Ammon's horn (tissue), 1 donor: ENCODE measurements at regions not wholly inside any gene's neighbourhood (a gene's known extent, or its start where the extent isn't known, plus 50 kb on each side); places are given as distances from the start of the nearest gene placed in this dataset.

Experiments
- DNase-seq: peaks from one replicate; pipeline ENCODE4 v3.0.0-alpha.2; 2016; ENCODE audit warnings: low spot score

DNA sequence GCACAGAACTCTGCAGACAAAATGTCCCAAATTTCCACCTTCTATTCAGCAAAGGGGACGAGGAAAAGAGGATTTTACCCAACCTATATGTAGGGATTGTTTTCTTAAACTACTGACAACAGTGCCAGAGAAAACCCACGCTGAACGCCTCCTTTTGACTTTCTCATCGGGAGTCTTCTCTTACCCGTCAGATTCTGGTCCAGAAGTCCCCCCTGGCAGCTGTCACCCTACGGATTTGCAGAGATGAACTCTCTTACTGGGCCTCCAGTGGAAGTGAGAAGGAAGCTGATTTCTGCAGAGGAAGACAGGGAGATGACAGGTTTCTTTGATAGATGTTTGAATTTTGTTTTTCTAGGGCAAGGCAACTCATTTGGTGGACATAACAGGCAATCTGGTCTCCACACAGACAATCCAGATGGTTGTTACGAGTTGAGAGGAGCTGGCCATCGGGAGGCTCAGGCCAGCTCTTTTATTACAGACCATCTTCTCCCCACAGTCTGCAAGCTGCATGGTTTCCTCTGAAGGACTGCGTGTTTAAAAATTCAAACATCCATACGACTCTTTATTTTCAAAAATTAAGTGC is 804.3 kb downstream of the RNF144A start:
- no peak for DNase-seq

DNA sequence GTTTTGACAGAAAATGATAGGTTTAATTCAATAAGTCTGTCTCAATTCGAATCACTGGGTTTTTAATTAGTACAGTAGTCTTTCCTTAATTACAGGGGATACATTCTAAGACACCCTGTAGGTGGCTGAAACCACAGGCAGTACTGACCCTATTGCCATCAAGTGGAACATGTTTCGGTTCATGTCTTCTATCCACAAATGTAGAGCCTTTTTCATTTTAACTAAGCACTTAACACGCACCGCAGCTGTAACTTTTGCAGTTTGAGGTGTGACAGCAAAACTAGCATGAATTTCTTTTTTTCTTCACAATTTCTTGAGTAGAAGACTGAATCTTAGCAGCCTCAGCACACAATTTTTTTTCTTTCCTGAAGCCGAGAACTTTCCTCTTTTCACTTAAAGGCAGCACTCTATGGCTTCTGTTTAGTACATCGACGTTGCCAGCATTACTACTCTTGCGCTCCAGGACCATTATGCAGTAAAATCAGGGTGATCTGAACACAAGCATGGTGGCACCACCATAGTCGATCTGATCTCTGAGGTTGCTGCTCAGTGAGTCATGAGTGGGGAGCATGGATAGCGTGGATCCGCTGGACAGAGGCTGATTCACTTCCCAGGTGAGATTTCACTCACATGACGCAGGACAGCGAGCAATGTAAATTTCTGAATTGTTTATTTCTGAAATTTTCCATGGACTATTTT is 805.1 kb downstream of the RNF144A start:
- DNase-seq, result no peak

DNA sequence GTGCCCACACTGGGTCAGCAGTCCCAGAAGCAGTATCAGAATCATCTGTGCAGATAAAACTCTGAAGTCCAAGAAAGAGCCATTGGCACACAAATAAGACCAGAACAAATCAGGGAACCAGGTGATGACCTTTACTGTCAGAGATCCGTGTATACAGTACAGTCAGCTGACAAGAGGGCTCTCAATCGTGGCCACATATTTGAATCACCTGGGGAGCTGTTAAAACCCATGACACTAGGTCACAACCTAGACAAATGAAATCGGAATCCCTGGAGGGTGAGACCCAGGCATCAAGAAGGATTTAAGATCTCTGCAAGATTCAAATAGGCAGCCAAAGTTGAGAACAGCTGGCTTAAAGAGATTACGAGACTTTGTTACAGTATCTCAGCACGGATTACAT is 807.1 kb downstream of the RNF144A start:
- no peak for DNase-seq

DNA sequence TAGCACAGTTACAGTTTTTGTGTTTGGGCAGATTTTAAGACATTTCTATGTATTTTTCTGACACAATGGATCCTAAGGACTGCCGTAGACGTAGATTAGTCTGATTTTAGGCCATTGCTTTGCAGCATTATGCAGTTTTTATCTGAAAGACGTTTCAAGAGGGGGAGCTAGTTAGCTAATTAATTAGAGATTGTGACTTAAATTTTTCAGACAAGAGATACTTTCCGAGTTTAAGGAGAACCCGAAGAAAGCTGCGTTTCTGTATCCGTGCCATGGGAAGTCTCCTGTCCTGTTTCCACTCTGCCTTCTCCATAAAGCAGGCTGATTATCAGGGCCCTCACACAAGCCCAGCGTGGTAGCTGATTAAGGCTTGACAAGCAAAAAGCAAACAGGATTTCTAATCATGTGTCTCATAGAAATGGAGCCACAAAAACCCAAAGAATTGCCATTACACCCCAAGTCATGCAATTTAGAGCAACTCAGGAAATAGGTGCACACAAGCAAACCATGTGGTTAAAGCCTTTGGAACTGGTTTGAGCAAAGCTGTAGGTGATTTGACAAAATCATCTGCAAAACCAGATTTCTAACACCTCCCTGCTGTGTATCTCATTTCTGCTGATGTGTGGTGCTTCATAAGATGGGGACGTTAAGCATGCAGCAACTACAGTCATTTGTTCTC is 808.1 kb downstream of the RNF144A start:
- peak; percentile 13 for DNase-seq

DNA sequence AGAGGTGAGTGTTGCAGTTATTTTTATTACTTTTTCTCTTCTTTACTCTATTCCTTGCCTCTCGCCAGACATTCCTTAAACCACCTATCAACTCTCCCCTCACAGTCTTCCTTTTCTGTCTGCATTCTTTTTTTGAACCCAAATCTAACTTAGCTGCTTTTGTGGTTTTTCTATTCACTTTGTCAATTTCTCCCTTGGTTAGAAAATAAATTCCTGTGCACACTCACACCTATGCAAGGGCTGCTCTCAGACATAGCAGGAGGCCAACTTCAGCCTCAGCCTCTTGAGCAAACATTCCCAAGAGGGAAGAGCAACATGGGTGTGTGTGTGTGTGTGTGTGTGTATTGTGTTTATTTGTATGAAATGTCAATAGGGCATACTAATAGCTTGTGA is 808.6 kb downstream of the RNF144A start:
- DNase-seq, result no peak

DNA sequence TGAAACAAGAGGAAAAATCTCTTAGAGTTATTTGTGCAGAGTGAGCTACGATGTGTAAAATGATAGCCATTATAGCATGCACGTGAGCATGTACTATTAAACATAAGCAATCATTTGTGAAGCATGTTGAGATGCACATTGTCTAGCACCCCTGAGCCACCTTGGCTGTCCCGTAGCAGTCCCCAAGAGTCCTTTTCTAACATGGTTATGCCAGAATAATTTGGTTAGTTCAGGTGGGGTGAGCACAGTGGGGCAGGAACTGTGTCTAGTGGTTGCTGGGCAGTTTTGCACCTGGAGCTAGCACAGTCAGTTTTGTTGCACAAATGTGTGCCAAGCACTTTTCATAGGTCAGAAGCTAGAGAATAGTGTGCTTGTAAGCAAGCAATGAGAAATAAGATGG is 809.8 kb downstream of the RNF144A start:
- DNase-seq, result no peak

DNA sequence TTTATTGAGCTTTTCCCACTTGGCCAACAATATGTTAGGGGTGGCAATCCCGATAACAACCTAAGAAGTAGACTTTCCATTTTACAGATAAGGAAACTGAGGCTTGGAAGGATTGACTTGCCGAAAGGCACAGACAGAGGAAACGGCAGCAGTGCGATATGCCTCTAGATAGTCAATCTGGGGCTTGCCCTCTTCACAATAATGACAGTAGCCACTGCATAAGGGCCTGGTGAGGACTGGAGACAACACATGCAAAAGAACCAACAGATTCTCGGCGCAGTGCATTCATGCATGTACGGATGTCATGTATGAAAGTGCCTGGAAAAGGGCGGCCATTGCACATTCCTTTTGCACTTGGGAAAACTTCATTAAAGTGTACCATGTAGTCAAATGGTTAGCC is 811.2 kb downstream of the RNF144A start:
- no peak for DNase-seq

DNA sequence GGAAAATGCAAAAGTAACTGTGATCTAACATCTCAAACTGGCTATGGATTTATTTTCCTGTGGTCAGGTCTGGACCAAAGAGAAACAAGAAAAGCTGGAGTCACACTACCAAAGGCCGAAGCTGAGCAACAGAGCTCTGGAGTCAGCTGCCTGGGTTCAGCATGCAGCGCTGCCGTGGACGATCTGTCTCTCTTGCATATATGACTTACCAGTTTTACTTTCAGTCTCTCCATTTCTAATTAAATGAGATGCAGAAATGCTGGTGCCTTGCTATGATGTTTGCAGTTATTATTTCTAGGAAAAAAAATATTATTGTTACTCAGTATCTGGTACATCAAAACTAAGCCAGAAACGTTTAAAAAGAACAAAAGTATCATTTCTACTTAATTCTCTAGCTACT is 813.2 kb downstream of the RNF144A start:
- no peak for DNase-seq

DNA sequence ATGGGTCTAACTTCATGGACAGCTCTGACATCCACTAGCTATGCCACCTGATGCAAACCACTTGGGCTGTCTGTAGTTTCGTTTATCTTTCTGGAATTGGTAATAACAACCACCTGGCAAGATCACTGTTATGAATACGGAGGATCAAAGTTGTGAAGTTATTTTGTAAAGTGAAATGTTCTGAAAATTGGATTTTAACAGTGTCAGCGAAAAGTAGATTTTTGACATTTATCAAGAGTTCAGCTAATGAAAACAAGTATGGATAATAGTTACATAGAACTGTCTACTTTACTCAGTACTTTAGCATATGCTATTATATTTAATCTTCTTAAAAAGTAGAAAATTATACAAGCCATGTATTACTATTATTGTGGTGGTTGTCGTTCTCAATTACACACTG is 813.8 kb downstream of the RNF144A start:
- DNase-seq, result no peak

DNA sequence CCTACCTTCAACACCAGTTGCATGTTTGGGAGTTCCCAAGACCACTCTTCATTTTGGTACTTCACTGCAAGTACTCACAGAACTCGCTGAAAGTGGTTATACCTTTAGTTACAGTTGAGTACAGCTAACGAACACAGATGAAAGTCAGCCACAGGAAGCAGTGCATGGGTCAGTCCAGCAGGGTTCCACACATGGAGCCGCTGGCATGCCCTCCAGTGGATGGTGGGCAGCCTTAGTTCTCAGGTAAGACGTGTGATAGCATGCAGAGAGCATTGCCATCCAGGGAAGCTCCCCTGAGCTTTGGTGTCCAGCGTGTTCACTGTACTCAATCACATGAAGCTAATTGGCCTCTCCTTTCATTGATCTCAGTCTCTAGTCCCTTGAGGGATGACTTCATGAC is 815.3 kb downstream of the RNF144A start:
- no peak for DNase-seq

DNA sequence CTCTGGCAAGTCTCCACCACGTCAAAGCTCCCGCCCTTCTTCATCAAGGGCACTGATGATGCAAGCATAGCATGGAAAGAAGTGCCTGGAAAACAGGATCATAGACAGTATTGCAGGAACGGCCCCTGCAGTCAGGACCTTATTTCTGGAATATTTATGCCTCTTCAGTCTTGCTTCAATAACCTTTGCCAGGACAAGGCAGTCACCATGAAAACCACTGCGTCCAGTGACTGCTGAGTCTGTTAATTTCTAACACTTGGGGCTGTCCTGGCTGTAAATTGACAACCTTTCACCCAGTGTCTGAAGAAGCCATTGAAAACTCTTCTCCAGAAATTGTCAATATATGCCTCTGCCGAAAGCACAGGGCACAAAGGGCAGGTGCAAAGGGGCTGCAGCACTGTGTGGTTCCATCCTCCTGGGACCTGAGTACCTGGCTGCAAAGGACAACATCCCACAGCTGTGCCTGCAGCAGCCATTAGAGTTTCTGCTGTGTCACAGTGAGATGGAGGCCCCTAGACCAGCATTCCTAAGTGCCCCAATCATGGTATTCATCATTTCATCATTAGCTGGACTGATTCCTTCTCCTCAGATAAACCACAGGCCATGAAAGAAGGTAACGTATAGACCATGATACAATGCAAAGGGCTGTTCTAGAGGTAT is 819.6 kb downstream of the RNF144A start:
- DNase-seq, result no peak

DNA sequence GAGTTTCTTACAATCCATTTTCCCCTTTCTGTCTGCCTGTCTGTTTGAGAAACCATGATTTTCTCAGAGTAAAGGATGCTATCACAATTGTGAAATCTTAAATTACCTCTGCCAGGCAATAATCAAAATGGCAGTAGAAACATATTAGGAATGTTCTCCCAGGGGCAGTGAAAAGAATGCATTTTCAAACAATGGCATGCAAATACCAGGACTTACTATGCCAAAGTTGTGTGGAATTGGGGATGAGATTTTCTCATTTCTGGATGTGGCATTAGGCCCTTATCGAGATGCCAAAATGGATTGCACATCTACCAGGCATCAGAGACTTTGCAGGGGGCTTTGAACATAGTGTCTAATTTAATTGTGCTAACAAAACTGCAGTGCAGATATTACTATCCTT is 821.4 kb downstream of the RNF144A start:
- DNase-seq, result no peak

DNA sequence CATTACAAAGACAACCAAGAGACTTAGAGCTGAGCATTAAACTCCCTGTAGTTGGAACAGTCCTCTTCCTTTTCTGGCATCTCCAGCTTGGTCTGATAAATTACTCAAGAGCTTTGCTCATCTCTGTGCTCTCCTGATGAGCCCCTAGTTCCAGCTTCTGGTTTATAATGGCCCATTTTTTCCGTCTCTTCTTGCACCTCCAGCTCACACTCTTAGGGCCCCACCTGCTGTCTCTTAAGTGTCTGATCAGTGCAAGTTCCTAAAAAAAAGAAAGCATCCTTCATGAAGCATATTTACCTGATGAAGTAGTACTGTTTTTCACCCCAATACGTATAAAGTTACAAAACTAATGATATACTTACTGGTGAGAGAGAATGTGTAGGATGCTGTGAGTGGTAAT is 822.9 kb downstream of the RNF144A start:
- no peak for DNase-seq

DNA sequence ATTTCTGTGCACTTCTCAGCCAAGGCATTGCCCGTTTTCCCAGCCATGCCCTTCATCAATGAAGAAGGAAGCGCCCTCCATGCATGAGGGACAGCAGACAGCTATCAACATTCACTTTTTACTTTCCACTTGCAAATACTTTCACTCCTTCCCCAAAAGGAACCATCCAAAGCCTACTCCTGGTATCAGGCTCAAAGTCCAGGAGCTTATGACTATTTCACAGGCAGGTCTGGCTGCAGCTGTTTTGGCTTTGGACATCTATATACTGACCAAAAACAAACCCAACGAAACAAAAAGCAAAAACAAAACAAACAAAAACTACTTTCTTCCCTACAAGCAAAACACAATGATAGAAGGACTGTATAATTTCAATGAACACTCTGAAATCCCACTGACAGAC is 825.1 kb downstream of the RNF144A start:
- no peak for DNase-seq

DNA sequence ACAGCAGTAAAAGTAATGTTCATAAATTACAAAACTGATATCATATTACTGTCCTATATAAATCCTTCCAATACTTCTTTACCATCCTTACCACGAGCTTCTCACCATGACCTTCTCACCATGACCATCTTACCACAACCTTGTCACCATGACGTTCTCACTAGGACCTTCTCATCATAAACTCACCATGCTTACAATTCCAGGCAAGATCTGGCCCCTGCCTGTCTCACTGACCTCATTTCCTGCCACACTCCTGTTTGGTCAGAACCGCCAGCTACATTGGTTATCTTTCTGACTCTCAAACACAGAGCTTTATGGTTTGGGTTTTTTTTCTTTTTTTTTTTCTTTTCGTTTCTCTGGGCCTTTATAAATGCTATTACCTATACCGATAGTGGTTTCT is 827.6 kb downstream of the RNF144A start:
- no peak for DNase-seq

DNA sequence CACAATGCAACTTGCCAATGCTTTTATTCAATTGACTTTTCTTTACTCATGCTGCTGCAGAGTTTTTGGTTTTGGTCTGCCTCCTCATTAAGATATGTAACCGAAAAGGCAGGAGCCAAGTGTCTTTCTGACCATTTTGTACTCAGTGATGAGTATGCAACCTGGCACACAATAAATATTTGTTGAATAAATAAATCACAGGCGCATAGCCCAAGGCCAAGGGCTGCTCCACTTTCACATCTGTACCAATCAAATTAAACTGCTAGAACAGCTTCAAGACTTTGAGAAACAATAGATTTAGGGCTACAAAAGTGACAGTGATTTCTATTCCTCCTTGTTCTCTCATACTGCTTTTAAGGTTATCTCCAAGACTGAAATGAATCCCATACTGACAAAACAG is 828.2 kb downstream of the RNF144A start:
- no peak for DNase-seq

DNA sequence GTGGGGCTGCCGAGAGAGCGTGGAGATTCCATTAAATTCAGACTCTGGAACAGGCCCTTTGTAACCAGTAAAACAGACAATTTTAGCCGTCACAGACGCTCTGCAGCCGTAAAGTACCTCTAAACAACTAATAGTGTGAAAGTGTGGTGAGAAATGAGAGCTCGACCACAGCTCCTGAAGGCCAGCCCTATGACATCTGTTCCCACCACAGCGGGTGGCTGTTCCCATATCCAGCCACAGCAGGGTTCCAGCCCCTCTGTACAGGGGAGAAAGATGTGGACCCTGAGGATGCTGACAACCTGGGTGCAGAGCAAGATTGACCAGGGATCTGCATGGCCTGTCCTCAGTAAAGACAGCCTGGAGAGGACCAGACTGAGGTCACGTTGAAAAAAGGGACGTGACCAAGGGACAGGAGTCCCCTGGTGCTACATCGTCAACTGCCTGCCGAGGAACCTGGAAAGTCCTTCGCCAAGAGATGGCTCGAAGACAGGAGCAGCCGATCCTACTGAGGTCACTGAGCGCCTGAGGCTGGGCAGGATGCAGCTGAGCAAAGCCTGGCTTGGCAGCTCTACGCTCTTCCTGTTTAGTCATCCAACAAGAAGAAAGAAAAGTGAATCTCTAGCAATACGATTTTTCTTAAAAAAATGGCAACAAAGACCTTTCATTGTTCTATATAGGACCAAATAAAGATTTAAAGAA is 831.7 kb downstream of the RNF144A start:
- no peak for DNase-seq

DNA sequence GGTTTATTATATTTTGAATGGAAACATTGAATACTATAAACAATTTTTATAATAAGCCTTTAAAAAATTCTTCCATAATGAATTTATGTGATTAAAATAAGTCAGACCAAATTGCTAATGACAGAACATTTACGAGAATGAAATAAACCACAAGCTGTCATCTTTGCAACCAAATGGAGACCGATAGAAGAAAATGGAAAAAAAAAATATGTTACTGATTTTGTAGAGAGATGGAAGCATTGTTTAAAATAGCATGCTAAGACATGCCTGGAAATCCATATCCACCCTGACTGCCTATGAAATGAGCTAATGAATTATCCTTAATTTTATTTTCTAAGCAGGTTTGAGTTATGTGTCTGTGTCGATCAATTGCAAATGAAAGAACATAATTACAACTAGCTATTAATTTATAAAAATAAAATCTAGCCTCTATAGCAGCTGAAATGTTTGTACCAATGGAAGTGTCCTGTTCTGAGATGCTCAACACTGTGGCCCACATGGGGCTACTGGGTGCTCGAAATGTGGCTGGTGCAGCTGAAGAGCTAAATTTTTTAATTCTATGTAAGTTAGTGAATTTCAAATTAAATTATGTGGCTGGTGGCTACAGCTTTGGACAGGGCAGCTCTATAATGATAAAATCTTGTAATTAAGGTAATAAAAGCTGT is 832.8 kb downstream of the RNF144A start:
- DNase-seq, result no peak

DNA sequence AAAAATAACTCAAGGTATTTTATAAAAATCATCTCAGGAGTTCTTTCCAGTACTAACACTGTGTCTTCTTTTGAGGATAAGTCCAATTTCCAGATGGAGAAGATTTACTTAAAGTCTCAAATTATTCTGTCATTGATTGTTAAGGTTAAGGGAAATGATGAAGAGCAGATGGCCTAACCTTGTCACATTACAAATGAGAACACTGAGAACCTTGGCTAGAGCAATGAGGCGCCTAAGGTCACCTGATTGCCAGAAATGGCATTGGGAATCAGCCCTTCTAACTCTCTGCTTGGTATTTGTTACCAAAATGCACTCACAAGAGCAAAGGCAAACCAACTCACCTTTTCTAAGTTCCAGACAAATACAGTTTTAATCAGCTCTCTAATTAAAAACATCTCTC is 835.1 kb downstream of the RNF144A start:
- no peak for DNase-seq

DNA sequence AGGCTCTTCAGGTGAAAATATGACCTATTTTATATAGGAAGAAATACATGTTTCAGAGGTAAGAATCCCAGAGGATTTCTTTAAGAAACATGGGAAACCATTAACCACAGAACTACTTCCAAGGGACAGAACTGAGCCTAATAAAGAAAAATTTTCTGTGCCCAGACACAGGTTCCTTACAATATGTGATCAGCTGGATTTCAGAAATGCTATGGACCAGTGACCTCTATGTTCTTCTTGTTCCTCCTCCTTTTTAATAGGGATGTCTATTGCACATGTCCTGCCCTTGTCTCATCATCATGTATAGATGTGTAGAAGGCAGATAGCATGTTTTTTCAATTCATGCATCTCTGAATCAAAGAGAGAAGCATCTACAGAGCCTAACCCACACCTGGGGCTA is 836.6 kb downstream of the RNF144A start:
- no peak for DNase-seq

DNA sequence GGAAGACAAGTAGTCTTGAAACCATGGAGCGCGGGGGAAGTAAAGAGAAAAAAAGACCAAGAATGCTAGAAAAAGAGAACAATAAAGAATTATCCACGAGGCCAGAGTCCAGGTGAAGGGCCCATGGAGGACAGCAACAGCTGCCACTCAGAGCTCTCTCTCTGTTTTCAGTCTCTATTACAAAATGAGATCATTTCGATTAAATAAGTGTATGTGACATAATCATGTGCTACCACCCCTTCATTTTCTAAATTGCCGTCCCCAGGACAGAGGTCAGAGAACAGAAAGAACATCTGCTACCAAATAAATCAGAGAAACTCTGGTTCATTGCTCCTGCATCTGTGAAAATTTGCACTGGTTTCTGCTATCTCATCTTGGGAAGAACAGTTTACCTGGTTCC is 838.7 kb downstream of the RNF144A start:
- no peak for DNase-seq
